IMR-90 (cell line): ENCODE measurements at regions not wholly inside any gene's neighbourhood (a gene's known extent, or its start where the extent isn't known, plus 50 kb on each side); places are given as distances from the start of the nearest gene placed in this dataset.

Experiments
- ATAC-seq: fragments of 200-7000 bp; cut with Tn5 transposase; 2 replicates; pipeline ENCODE4 v1.9.1; 2020; ENCODE audit warnings: low read depth, mild to moderate bottlenecking, moderate library complexity
- BruUV-seq: library from RNA; stranded (reverse); fragments of 400-500 nt; replicated peaks from 2 replicates; lab custom pipeline; 2021; lab: Mats Ljungman, UMichigan
- CTCF ChIA-PET: fragments of 300-600 bp; formaldehyde crosslinking; extraction: SDS; loops from one replicate; lab custom pipeline; 2021; ENCODE audit warnings: antibody characterized with exemption; lab: Yijun Ruan, JAX
- POLR2A ChIA-PET: fragments of 300-600 bp; sonication (Branson Sonifier 250); formaldehyde crosslinking; loops from one replicate; lab custom pipeline; 2022; ENCODE audit warnings: antibody characterized with exemption; ENCODE audit not compliant: unreplicated experiment; lab: Charles Lee
- DNase-seq: peaks from one replicate; pipeline ENCODE4 v3.0.0; 2013
- H2AFZ ChIP-seq: replicated peaks from 2 replicates; pipeline ENCODE3; 2013; ENCODE audit warnings: low read length, mild to moderate bottlenecking; ENCODE audit not compliant: poor library complexity
- H2AK5ac ChIP-seq: 2 replicates; pipeline ENCODE4 v1.6.1; 2013; ENCODE audit warnings: low read depth, low read length, inconsistent platforms
- H2AK9ac ChIP-seq: replicated peaks from 2 replicates; pipeline ENCODE3; 2013; ENCODE audit warnings: mild to moderate bottlenecking, low read depth, low read length, moderate library complexity; ENCODE audit not compliant: poor library complexity
- H2BK120ac ChIP-seq: 2 replicates; pipeline ENCODE4 v1.6.1; 2013; ENCODE audit warnings: low read depth, low read length, inconsistent platforms
- H2BK15ac ChIP-seq: 3 replicates; pipeline ENCODE4 v1.6.1; 2013; ENCODE audit warnings: low read depth, low read length, inconsistent platforms
- H2BK20ac ChIP-seq: 2 replicates; pipeline ENCODE4 v1.6.1; 2013; ENCODE audit warnings: low read depth, mild to moderate bottlenecking, inconsistent platforms, low read length, moderate library complexity
- H2BK5ac ChIP-seq: 2 replicates; pipeline ENCODE4 v1.6.1; 2013; ENCODE audit warnings: mild to moderate bottlenecking, low read depth, low read length, inconsistent platforms; ENCODE audit not compliant: poor library complexity, severe bottlenecking
- H3K14ac ChIP-seq: replicated peaks from 2 replicates; pipeline ENCODE4 v1.6.1; 2013; ENCODE audit warnings: low read depth, low read length, inconsistent platforms
- H3K18ac ChIP-seq: 2 replicates; pipeline ENCODE4 v1.6.1; 2013; ENCODE audit warnings: low read depth, low read length, control low read depth
- H3K23ac ChIP-seq: 2 replicates; pipeline ENCODE4 v1.6.1; 2013; ENCODE audit warnings: low read depth, low read length, inconsistent platforms
- H3K27ac ChIP-seq: 2 replicates; pipeline ENCODE4 v1.5.1; 2013; ENCODE audit warnings: mild to moderate bottlenecking, control low read depth, low read length; ENCODE audit not compliant: insufficient read depth
- H3K27me3 ChIP-seq: 2 replicates; pipeline ENCODE4 v1.6.1; 2013; ENCODE audit warnings: low read length; ENCODE audit not compliant: control insufficient read depth, insufficient read depth
- H3K36me3 ChIP-seq: 2 replicates; pipeline ENCODE4 v1.6.1; 2013; ENCODE audit warnings: low read length, mixed read lengths; ENCODE audit not compliant: control insufficient read depth, insufficient read depth
- H3K4ac ChIP-seq: 2 replicates; pipeline ENCODE4 v1.6.1; 2013; ENCODE audit warnings: low read depth, low read length, inconsistent platforms
- H3K4me1 ChIP-seq: 2 replicates; pipeline ENCODE4 v1.6.1; 2013; ENCODE audit warnings: low read length, mixed read lengths; ENCODE audit not compliant: control insufficient read depth, insufficient read depth
- H3K4me2 ChIP-seq: 2 replicates; pipeline ENCODE4 v1.6.1; 2013; ENCODE audit warnings: low read depth, mild to moderate bottlenecking, control low read depth, low read length, moderate library complexity
- H3K4me3 ChIP-seq: 2 replicates; pipeline ENCODE4 v1.5.1; 2013; ENCODE audit warnings: low read depth, mild to moderate bottlenecking, control low read depth, low read length, moderate library complexity; ENCODE audit not compliant: insufficient read depth
- H3K56ac ChIP-seq: 2 replicates; pipeline ENCODE4 v1.6.1; 2013; ENCODE audit warnings: low read length, inconsistent platforms; ENCODE audit not compliant: insufficient read depth; ENCODE audit errors: extremely low read depth
- H3K79me1 ChIP-seq, 2 experiments: 2 replicates each; pipeline ENCODE4 v1.6.1; 2013; ENCODE audit warnings: low read length in 2 of 2, inconsistent platforms in 1 of 2, low read depth in 1 of 2
- H3K9ac ChIP-seq: 2 replicates; pipeline ENCODE4 v1.6.1; 2013; ENCODE audit warnings: low read depth, low read length, control low read depth
- H3K9me1 ChIP-seq: 2 replicates; pipeline ENCODE4 v1.6.1; 2013; ENCODE audit warnings: low read length, inconsistent platforms; ENCODE audit not compliant: insufficient read depth
- H3K9me3 ChIP-seq: 2 replicates; pipeline ENCODE4 v1.6.1; 2013; ENCODE audit warnings: low read length; ENCODE audit not compliant: control insufficient read depth, insufficient read depth
- H4K20me1 ChIP-seq: 2 replicates; pipeline ENCODE4 v1.6.1; 2013; ENCODE audit warnings: low read length, inconsistent platforms; ENCODE audit not compliant: insufficient read depth
- H4K5ac ChIP-seq: 2 replicates; pipeline ENCODE4 v1.6.1; 2013; ENCODE audit warnings: mild to moderate bottlenecking, low read depth, low read length, control low read depth
- H4K8ac ChIP-seq, 2 experiments: 2 replicates each; pipeline ENCODE4 v1.6.1; 2013; ENCODE audit warnings: low read depth in 2 of 2, low read length in 2 of 2, control low read depth in 1 of 2, inconsistent platforms in 1 of 2
- H4K91ac ChIP-seq: 2 replicates; pipeline ENCODE4 v1.6.1; 2013; ENCODE audit warnings: low read depth, low read length, inconsistent platforms; ENCODE audit not compliant: insufficient read depth
- BHLHE40 ChIP-seq: fragments of 150-350 bp; IDR thresholded peaks from 2 replicates; pipeline ENCODE4 v1.6.1; 2016; ENCODE audit warnings: mild to moderate bottlenecking, low read depth, low read length
- MXI1 ChIP-seq: IDR thresholded peaks from 2 replicates; pipeline ENCODE4 v1.6.1; 2012; ENCODE audit warnings: low read depth, mild to moderate bottlenecking, low read length, moderate library complexity, borderline replicate concordance
- WGBS, 2 experiments: methylation state at CpG; one replicate each; pipeline versions ENCODE4 v1.1.5 to v1.1.7; 2013; ENCODE audit warnings: missing lambda C conversion rate in 2 of 2; ENCODE audit not compliant: insufficient read length in 1 of 2; ENCODE audit errors: extremely low coverage in 2 of 2; 5-methylcytosine and 5-hydroxymethylcytosine counted together
- dilution Hi-C: fragments of 300-500 bp; cut with HindIII; formaldehyde crosslinking; loops from one replicate; pipeline ENCODE4 v1.14.3; 2018; ENCODE audit warnings: low sequenced_read_pairs; ENCODE audit not compliant: unreplicated experiment
- in situ Hi-C: fragments of 300-500 bp; cut with MboI; formaldehyde crosslinking; loops from 3 replicates; pipeline ENCODE4 v1.14.3; 2019; ENCODE audit warnings: low sequenced_read_pairs, inconsistent platforms, mixed read lengths
- intact Hi-C: fragments of 100-400 bp; cut with micrococcal nuclease; formaldehyde crosslinking; loops from 2 replicates; pipeline ENCODE4 v1.10.0; 2022

GRCh38 chr5:109619021-109619460 is 70.7 kb upstream of the MAN2A1 start:
- Histone ChIP-seq H3K23ac (no peak overlapping the region), H2BK15ac (no peak overlapping the region), H2BK5ac (no peak overlapping the region), H4K8ac (no peak overlapping the region), H4K20me1 (no peaks in the 10 kb centered on the region), H3K79me1 (no peaks in the 10 kb centered on the region), H3K4ac (no peak overlapping the region), H2BK20ac (no peak overlapping the region), H3K27me3 (no peaks in the 10 kb centered on the region), H3K9me1 (no peaks in the 10 kb centered on the region), H3K56ac (no peak overlapping the region), H2BK120ac (no peak overlapping the region), H3K18ac (no peak overlapping the region), H3K9ac (no peak overlapping the region), H2AK9ac (no peak overlapping the region), H2AK5ac (no peak overlapping the region), H3K14ac (no peak overlapping the region), H2AFZ (no peak overlapping the region), H3K9me3 (no peaks in the 10 kb centered on the region; the same call in 1 of the 2 replicates), H3K27ac (no peak overlapping the region), H4K91ac (no peak overlapping the region), H3K4me3 (no peak overlapping the region), H3K36me3 (no peaks in the 10 kb centered on the region), H3K4me1 (no peaks in the 10 kb centered on the region), H3K4me2 (no peak overlapping the region), H4K5ac (no peak overlapping the region)
- no TSS peak for BruUV-seq
- ATAC-seq (no peak), DNase-seq (no peak)
- dilution Hi-C loops (no loop called here), intact Hi-C loops (no loop called here), in situ Hi-C loops (no loop called here)
- WGBS, 2 experiments, result 36% methylated on average over 3 of the region's 3 CpGs; no CpG with 5 or more reads in 1 of the 2 experiments
- TF ChIP-seq MXI1 (no peak), BHLHE40 (no peak)
- CTCF ChIA-PET, result no interaction called here
- POLR2A ChIA-PET, result no interaction called here
